ENCODE measurements at regions not wholly inside any gene's neighbourhood (a gene's known extent, or its start where the extent isn't known, plus 50 kb on each side); places are given as distances from the start of the nearest gene placed in this dataset.

- H4K20me1 ChIP-seq = no peaks in the 10 kb centered on the region
- no peak for TF ChIP-seq Cebpa-rat (IDR thresholded peaks at IDR 0.05)
- no peaks in the 10 kb centered on the region for H3K4me1 ChIP-seq
- no peak overlapping the region for H3K27ac ChIP-seq
- H3K9me3 ChIP-seq = no peaks in the 10 kb centered on the region
- H3K27me3 ChIP-seq = no peaks in the 10 kb centered on the region
- no peak overlapping the region for H3K4me3 ChIP-seq
- no peak overlapping the region for H3K4me2 ChIP-seq
- no peaks in the 10 kb centered on the region for H3K36me3 ChIP-seq
- H3K9ac ChIP-seq = no peak overlapping the region
These were observed 131.1 kb upstream of the G2E3 start for GRCh38 chr14:30427846-30428245.

- no peak overlapping the region for H3K4me3 ChIP-seq
These were observed 127.4 kb upstream of the G2E3 start for GRCh38 chr14:30431552-30431951.

GRCh38 chr14:30440961-30441360, 118.0 kb upstream of the G2E3 start:
- no peaks in the 10 kb centered on the region for H3K9me3 ChIP-seq
- no peak overlapping the region for H3K27ac ChIP-seq
- no peaks in the 10 kb centered on the region for H3K27me3 ChIP-seq
- no peak overlapping the region for H3K4me3 ChIP-seq
- no peaks in the 10 kb centered on the region for H3K36me3 ChIP-seq
- no peak overlapping the region for H3K4me2 ChIP-seq
- H3K9ac ChIP-seq = no peak overlapping the region
- no peak for TF ChIP-seq Cebpa-rat (IDR thresholded peaks at IDR 0.05)
- no peaks in the 10 kb centered on the region for H3K4me1 ChIP-seq
- H4K20me1 ChIP-seq = no peaks in the 10 kb centered on the region

More at GRCh38 chr14:30431552-30431951, 127.4 kb upstream of the G2E3 start:
- no peaks in the 10 kb centered on the region for H3K4me1 ChIP-seq
- H3K9ac ChIP-seq = no peak overlapping the region
- no peak for TF ChIP-seq Cebpa-rat (IDR thresholded peaks at IDR 0.05)
- H3K27ac ChIP-seq = no peak overlapping the region
- H3K9me3 ChIP-seq = no peaks in the 10 kb centered on the region
- H3K27me3 ChIP-seq = no peaks in the 10 kb centered on the region
- no peaks in the 10 kb centered on the region for H4K20me1 ChIP-seq
- H3K36me3 ChIP-seq = no peaks in the 10 kb centered on the region
- H3K4me2 ChIP-seq = no peak overlapping the region

GRCh38 chr14:30443368-30444007, 115.5 kb upstream of the G2E3 start:
- Histone ChIP-seq H3K9me3 (no peaks in the 10 kb centered on the region), H3K4me1 (no peaks in the 10 kb centered on the region), H3K27me3 (no peaks in the 10 kb centered on the region), H3K4me3 (no peak overlapping the region), H4K20me1 (no peaks in the 10 kb centered on the region), H3K4me2 (no peak overlapping the region), H3K9ac (no peak overlapping the region), H3K36me3 (no peaks in the 10 kb centered on the region), H3K27ac (no peak overlapping the region)
- no peak for TF ChIP-seq Cebpa-rat (IDR thresholded peaks at IDR 0.05)

- no peak for TF ChIP-seq Cebpa-rat (IDR thresholded peaks at IDR 0.05)
- H3K4me2 ChIP-seq = no peak overlapping the region
- no peak overlapping the region for H3K27ac ChIP-seq
- no peaks in the 10 kb centered on the region for H3K9me3 ChIP-seq
- no peaks in the 10 kb centered on the region for H4K20me1 ChIP-seq
- no peak overlapping the region for H3K9ac ChIP-seq
- no peaks in the 10 kb centered on the region for H3K27me3 ChIP-seq
- H3K4me3 ChIP-seq = no peak overlapping the region
- H3K36me3 ChIP-seq = no peaks in the 10 kb centered on the region
- H3K4me1 ChIP-seq = no peaks in the 10 kb centered on the region
These were observed 114.5 kb upstream of the G2E3 start for GRCh38 chr14:30444451-30444850.

GRCh38 chr14:30445011-30445793, 113.8 kb upstream of the G2E3 start:
- Histone ChIP-seq H3K4me2 (no peak overlapping the region), H3K9me3 (no peaks in the 10 kb centered on the region), H3K27ac (no peak overlapping the region), H3K9ac (no peak overlapping the region), H3K4me1 (no peaks in the 10 kb centered on the region), H3K4me3 (no peak overlapping the region), H3K27me3 (no peaks in the 10 kb centered on the region), H3K36me3 (no peaks in the 10 kb centered on the region), H4K20me1 (no peaks in the 10 kb centered on the region)
- no peak for TF ChIP-seq Cebpa-rat (IDR thresholded peaks at IDR 0.05)

- H3K4me2 ChIP-seq = no peak overlapping the region
- H3K27ac ChIP-seq = no peak overlapping the region
- no peaks in the 10 kb centered on the region for H3K4me1 ChIP-seq
These were observed 113.1 kb upstream of the G2E3 start for GRCh38 chr14:30445852-30446251.

GRCh38 chr14:30450631-30451545, 108.1 kb upstream of the G2E3 start:
- Histone ChIP-seq H3K9me3 (no peaks in the 10 kb centered on the region), H3K36me3 (no peaks in the 10 kb centered on the region), H3K9ac (no peak overlapping the region), H3K27ac (no peak overlapping the region), H4K20me1 (no peaks in the 10 kb centered on the region), H3K4me1 (no peaks in the 10 kb centered on the region), H3K4me3 (no peak overlapping the region), H3K27me3 (no peaks in the 10 kb centered on the region), H3K4me2 (no peak overlapping the region)
- no peak for TF ChIP-seq Cebpa-rat (IDR thresholded peaks at IDR 0.05)

More at GRCh38 chr14:30445852-30446251, 113.1 kb upstream of the G2E3 start:
- H3K27me3 ChIP-seq = no peaks in the 10 kb centered on the region
- no peaks in the 10 kb centered on the region for H4K20me1 ChIP-seq
- TF ChIP-seq Cebpa-rat (IDR thresholded peaks at IDR 0.05) = no peak
- H3K36me3 ChIP-seq = no peaks in the 10 kb centered on the region
- H3K9me3 ChIP-seq = no peaks in the 10 kb centered on the region
- no peak overlapping the region for H3K9ac ChIP-seq
- no peak overlapping the region for H3K4me3 ChIP-seq

- TF ChIP-seq Cebpa-rat (IDR thresholded peaks at IDR 0.05) = no peak
- Histone ChIP-seq H3K9ac (no peak overlapping the region), H4K20me1 (no peaks in the 10 kb centered on the region), H3K9me3 (no peaks in the 10 kb centered on the region), H3K36me3 (no peaks in the 10 kb centered on the region), H3K4me1 (no peaks in the 10 kb centered on the region), H3K27me3 (no peaks in the 10 kb centered on the region), H3K27ac (no peak overlapping the region), H3K4me3 (no peak overlapping the region), H3K4me2 (no peak overlapping the region)
These were observed 102.7 kb upstream of the G2E3 start for GRCh38 chr14:30456296-30456695.
